ENCODE measurements at regions not wholly inside any gene's neighbourhood (a gene's known extent, or its start where the extent isn't known, plus 50 kb on each side); places are given as distances from the start of the nearest gene placed in this dataset.

DNA sequence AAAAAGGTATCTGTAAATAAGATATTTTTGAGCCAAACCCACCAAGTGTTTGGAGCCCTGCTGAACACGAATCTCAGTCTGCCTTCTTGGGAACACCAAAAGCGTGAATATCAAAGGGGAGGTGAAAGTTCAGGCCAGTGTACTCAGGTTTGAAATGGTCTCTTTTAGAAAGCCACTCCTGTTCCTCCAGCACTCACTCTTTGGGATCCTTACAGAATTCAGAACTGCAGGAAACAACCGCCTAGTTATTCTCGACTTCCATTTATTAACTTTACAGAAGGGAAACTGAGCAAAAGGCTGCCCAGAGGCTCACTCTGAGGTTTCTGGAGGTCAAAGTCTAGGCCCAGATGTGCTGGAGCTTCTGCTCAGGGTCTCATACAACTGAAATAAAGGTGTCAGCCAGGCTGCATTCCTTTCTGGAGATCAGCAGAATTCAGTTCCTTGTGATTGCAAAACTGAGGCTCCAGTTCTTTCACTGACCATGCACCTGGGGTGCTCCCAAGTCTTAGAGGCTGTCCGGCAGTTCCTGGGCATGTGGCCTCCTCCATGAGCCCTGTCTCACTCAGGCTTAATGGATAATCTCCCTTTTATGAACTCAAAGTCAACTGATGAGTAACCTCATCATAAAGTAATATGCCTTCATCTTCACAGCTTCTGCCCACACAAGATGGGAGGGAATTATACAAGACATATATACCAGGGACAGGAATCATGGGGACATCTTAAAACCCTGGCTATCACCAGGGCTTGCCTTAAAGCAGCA is 65.5 kb upstream of the TNFAIP3 start:
- no peak for TF ChIP-seq EZH2phosphoT487 (IDR thresholded peaks at IDR 0.05; ENCODE audit: insufficient read depth, low read depth)
- TF ChIP-seq EZH2 (IDR thresholded peaks at IDR 0.05; ENCODE audit: insufficient read depth, poor library complexity, severe bottlenecking): no peak
- no peaks in the 10 kb centered on the region for H4K20me1 ChIP-seq (ENCODE audit: insufficient read depth)
- no peaks in the 10 kb centered on the region for H3F3A ChIP-seq (ENCODE audit: insufficient read depth)
- H3K4me1 ChIP-seq (ENCODE audit: insufficient read depth): no peaks in the 10 kb centered on the region
- no peak overlapping the region for H3K4me3 ChIP-seq
- no peak for DNase-seq
- WGBS, 2 experiments (ENCODE audit: low coverage in 1 of 2, low lambda C conversion rate in 2 of 2, missing lambda C conversion rate in 2 of 2): 96 to 99% methylated on average over 5 of the region's 5 CpGs
- H3K79me2 ChIP-seq (ENCODE audit: insufficient read depth): no peaks in the 10 kb centered on the region
- no peaks in the 10 kb centered on the region for H3K36me3 ChIP-seq (ENCODE audit: low read depth)
- no peak overlapping the region for H3K9ac ChIP-seq
- no peaks in the 10 kb centered on the region for H3K9me2 ChIP-seq (ENCODE audit: insufficient read depth)
- H3K27me3 ChIP-seq (replicated peaks; ENCODE audit: insufficient read depth): no peaks in the 10 kb centered on the region
- no peaks in the 10 kb centered on the region for H3K9me3 ChIP-seq (ENCODE audit: low read depth)
- in situ Hi-C loops (cut with MboI): no loop called here
- no peak overlapping the region for H2AFZ ChIP-seq
- H3K27ac ChIP-seq: no peak overlapping the region
- H3K4me2 ChIP-seq (ENCODE audit: unreplicated experiment): no peak overlapping the region

GRCh38 chr6:137802408-137803182 is 64.5 kb upstream of the TNFAIP3 start:
- Histone ChIP-seq H3K79me2 (ENCODE audit: insufficient read depth) (no peaks in the 10 kb centered on the region), H3K27ac (no peak overlapping the region), H3F3A (ENCODE audit: insufficient read depth) (no peaks in the 10 kb centered on the region), H3K9me3 (ENCODE audit: low read depth) (no peaks in the 10 kb centered on the region), H3K27me3 (replicated peaks; ENCODE audit: insufficient read depth) (no peaks in the 10 kb centered on the region), H3K36me3 (ENCODE audit: low read depth) (no peaks in the 10 kb centered on the region), H2AFZ (no peak overlapping the region), H3K4me3 (no peak overlapping the region), H3K4me1 (ENCODE audit: insufficient read depth) (no peaks in the 10 kb centered on the region), H3K4me2 (ENCODE audit: unreplicated experiment) (no peak overlapping the region), H3K9ac (no peak overlapping the region), H3K9me2 (ENCODE audit: insufficient read depth) (no peaks in the 10 kb centered on the region), H4K20me1 (ENCODE audit: insufficient read depth) (no peaks in the 10 kb centered on the region)
- in situ Hi-C loops (cut with MboI): no loop called here
- DNase-seq: no peak
- TF ChIP-seq EZH2phosphoT487 (IDR thresholded peaks at IDR 0.05; ENCODE audit: insufficient read depth, low read depth): no peak
- TF ChIP-seq EZH2 (IDR thresholded peaks at IDR 0.05; ENCODE audit: insufficient read depth, poor library complexity, severe bottlenecking): no peak
- WGBS, 2 experiments (ENCODE audit: low coverage in 1 of 2, low lambda C conversion rate in 2 of 2, missing lambda C conversion rate in 2 of 2): 87 to 88% methylated on average over 8 of the region's 8 CpGs

DNA sequence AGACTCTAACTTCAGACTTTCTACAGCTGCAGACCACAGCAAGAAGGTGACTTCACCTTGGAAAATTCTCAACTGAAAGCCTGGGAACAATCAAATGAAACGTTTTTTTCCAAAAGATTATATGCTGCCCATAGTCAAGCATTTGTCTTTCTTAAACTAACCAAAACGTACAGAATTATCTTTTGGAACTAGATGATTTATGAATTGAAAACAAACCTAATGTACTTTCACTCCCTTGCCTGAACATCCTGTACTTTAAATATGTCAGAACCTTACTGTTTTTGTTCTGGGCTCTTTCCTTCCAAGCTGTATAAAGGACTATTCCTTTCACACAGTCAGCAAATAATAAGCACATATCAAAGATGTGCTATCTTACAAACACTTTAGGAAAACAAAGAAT is 62.4 kb upstream of the TNFAIP3 start:
- Histone ChIP-seq H3K9me3 (ENCODE audit: low read depth) (no peaks in the 10 kb centered on the region), H3K27ac (no peak overlapping the region), H3K4me2 (ENCODE audit: unreplicated experiment) (no peak overlapping the region), H3K27me3 (replicated peaks; ENCODE audit: insufficient read depth) (no peaks in the 10 kb centered on the region), H3K36me3 (ENCODE audit: low read depth) (no peaks in the 10 kb centered on the region), H3K4me1 (ENCODE audit: insufficient read depth) (peaks cover 12% of the 10 kb centered on the region), H3K79me2 (ENCODE audit: insufficient read depth) (no peaks in the 10 kb centered on the region), H3F3A (ENCODE audit: insufficient read depth) (peaks cover 4% of the 10 kb centered on the region; the same call in 1 of the 2 replicates), H3K9me2 (ENCODE audit: insufficient read depth) (no peaks in the 10 kb centered on the region), H4K20me1 (ENCODE audit: insufficient read depth) (no peaks in the 10 kb centered on the region), H2AFZ (no peak overlapping the region; the same call in 1 of the 2 replicates), H3K4me3 (no peak overlapping the region), H3K9ac (no peak overlapping the region)
- in situ Hi-C loops (cut with MboI): no loop called here
- WGBS, 2 experiments (ENCODE audit: low coverage in 1 of 2, low lambda C conversion rate in 2 of 2, missing lambda C conversion rate in 2 of 2): 24 to 33% methylated on average over 2 of the region's 2 CpGs
- DNase-seq: no peak
- TF ChIP-seq EZH2phosphoT487 (IDR thresholded peaks at IDR 0.05; ENCODE audit: insufficient read depth, low read depth): no peak
- no peak for TF ChIP-seq EZH2 (IDR thresholded peaks at IDR 0.05; ENCODE audit: insufficient read depth, poor library complexity, severe bottlenecking)

- Histone ChIP-seq H4K20me1 (ENCODE audit: insufficient read depth) (no peaks in the 10 kb centered on the region), H3K4me1 (ENCODE audit: insufficient read depth) (peaks cover 12% of the 10 kb centered on the region), H3K4me3 (no peak overlapping the region), H3K79me2 (ENCODE audit: insufficient read depth) (no peaks in the 10 kb centered on the region), H2AFZ (no peak overlapping the region), H3F3A (ENCODE audit: insufficient read depth) (peaks cover 4% of the 10 kb centered on the region; the same call in 1 of the 2 replicates), H3K4me2 (ENCODE audit: unreplicated experiment) (no peak overlapping the region), H3K9ac (no peak overlapping the region), H3K36me3 (ENCODE audit: low read depth) (no peaks in the 10 kb centered on the region), H3K9me3 (ENCODE audit: low read depth) (no peaks in the 10 kb centered on the region), H3K27ac (no peak overlapping the region), H3K9me2 (ENCODE audit: insufficient read depth) (no peaks in the 10 kb centered on the region), H3K27me3 (replicated peaks; ENCODE audit: insufficient read depth) (no peaks in the 10 kb centered on the region)
- TF ChIP-seq EZH2 (IDR thresholded peaks at IDR 0.05; ENCODE audit: insufficient read depth, poor library complexity, severe bottlenecking) (no peak), EZH2phosphoT487 (IDR thresholded peaks at IDR 0.05; ENCODE audit: insufficient read depth, low read depth) (no peak)
- in situ Hi-C loops (cut with MboI): no loop called here
- DNase-seq: no peak
- 90 to 91% methylated on average over 7 of the region's 7 CpGs for WGBS, 2 experiments (ENCODE audit: low coverage in 1 of 2, low lambda C conversion rate in 2 of 2, missing lambda C conversion rate in 2 of 2)
These were observed 61.4 kb upstream of the TNFAIP3 start for GRCh38 chr6:137805622-137806021.

Measured in GM23248 (cell line).